Stimulated activated CD4-positive, alpha-beta T cell treated with anti-CD3 and anti-CD28 coated beads, Interleukin-1b, Interleukin-23, amount 100 ng/mL, for 24 hours (primary cell): ENCODE measurements at regions not wholly inside any gene's neighbourhood (a gene's known extent, or its start where the extent isn't known, plus 50 kb on each side); places are given as distances from the start of the nearest gene placed in this dataset.

Source experiments
- DNase-seq, 4 experiments: peaks; one replicate each; pipeline ENCODE4 v3.0.0-alpha.2; 2020; ENCODE audit warnings: low read depth in 4 of 4, low spot score in 1 of 4

GRCh38 chr2:16262526-16263178 lies 322.3 kb downstream of the MYCN start:
- no peak for DNase-seq

DNA sequence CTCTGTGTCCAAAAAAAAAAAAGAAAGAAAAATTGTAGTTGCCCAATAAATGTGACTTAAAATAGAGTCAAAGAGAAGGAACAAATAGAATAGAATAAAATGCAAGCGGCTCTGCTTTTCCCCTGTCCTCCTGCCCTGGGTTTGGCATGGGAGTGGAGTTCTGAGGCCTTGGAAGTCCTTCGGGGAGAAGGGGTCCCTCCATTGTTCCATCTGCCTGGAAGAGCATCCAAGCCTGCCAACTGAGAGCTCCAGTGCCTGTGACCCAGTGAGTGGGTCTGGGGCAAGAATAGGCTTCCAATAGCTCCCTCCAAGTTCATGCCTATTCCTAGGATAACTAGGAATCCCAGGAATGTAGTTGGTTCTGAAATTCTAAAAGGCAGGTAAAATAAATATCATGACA lies 321.4 kb downstream of the MYCN start:
- DNase-seq: no peak

DNA sequence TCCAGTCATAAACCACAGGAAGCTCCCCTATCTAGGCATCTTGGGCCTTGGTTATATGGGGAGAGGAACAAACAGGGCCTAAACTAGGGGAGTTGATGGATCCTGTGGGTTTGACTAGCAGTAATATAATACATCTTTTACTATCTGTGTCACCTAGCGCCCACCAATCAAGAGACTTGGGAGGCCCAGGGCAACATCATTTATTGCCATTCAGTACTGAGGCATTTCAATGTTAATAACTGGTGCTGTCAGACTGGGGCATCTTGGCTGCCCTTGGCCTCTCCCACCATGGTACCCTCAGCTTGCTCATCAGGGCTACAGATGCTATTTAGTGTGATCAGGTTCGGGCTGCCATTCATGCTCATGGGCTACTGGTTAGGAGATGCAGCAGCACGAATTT lies 320.7 kb downstream of the MYCN start:
- DNase-seq: no peak

GRCh38 chr2:16260041-16260830 lies 319.9 kb downstream of the MYCN start:
- no peak for DNase-seq

GRCh38 chr2:16259010-16259409 lies 318.7 kb downstream of the MYCN start:
- no peak for DNase-seq

DNA sequence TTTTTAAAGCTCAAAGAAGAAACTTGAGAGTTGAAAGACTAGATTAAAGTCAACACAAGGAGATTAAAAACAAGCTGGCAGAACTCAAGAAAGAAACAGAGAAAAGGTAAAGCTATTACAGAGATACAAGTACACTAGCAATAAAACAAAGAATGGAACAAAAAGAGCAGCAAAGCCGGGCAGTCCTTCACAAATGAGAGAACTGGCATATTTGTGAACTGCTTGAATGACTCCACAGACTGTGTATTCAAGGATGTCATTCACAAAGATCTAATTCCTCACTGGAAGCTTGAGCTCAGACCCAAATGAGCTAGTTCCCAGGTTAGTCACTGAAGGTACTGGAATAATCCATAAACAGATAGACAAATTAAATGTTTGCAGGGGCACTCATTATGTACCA lies 318.0 kb downstream of the MYCN start:
- DNase-seq: no peak

DNA sequence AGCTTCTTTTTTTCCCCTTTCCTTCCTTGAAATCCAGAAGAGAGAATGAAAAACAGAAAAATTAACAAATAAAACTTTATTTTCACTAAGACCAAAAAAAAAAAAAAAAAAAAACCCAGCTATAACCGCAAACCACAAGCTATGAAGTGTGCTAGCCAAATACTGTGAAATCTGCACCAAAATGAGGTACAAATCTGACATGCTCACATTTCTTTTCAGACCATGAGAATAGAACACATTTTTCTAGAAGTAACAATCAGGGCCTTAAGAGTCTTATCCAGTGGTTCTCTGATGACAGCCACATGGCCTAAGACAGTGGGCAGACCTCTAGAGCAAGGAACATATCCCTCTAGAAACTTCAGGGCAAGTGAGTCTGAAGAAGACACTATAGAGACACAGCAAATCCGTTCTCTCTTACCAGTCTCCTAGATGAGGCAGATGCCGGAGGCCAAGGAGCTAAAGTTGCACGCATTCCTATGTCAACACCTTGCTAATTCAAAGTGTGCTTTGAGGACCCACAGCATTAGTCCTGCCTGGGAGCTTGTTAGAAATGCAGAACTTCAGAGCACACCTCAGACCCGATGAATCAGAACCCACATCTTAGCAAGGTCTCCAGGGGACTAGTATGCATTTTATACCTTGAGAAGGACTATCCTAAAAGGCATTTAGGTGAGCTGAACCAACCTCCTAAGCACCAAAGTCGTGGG lies 317.1 kb downstream of the MYCN start:
- no peak for DNase-seq

GRCh38 chr2:16256601-16257321 lies 316.4 kb downstream of the MYCN start:
- DNase-seq: no peak

DNA sequence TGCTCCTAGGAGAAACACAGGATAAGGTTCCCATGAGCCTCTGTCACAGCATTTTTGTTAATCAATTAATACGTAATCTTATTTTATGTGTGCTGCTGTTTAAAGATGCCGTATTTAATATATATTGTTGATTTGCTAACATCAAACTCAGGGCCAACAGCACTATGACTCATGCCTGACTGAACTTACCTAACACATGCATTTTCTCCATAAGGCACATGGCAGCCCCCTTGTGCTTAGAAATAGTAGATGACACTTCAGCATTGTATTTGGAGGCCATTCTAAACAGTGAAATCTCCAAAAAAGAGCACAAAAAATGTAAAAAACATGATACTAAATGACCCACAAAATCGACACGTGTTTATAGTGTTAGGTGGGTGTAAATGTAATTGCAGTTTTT lies 314.8 kb downstream of the MYCN start:
- DNase-seq: no peak

- DNase-seq: no peak
Measured at GRCh38 chr2:16254356-16254965, 314.1 kb downstream of the MYCN start.

- DNase-seq: no peak
Measured at GRCh38 chr2:16253291-16253690, 312.9 kb downstream of the MYCN start.

GRCh38 chr2:16252891-16253290 lies 312.5 kb downstream of the MYCN start:
- no peak for DNase-seq

GRCh38 chr2:16252251-16252650 lies 311.9 kb downstream of the MYCN start:
- no peak for DNase-seq

- no peak for DNase-seq
Measured at GRCh38 chr2:16251511-16252225, 311.3 kb downstream of the MYCN start.

DNA sequence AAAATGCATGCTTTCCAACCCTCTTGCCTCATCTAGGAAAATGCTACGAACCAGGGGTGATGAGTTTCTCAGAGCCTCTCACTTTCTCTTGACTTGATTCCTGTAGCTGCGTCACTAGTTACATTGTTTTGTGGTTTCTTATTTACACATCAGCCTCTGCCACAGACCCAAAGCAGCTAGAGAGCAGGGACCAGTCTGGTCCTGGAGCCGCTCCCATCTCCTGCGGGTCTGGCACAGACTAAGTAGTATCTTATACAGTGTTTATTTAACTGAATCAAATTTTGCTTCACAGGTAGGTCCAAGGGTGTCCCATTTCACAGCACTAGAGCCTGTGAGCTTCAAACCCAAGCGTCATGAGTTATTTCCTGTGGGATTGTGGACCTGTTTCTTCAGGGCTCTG lies 310.5 kb downstream of the MYCN start:
- no peak for DNase-seq

GRCh38 chr2:16250466-16250865 lies 310.1 kb downstream of the MYCN start:
- DNase-seq: no peak

- DNase-seq: no peak
Measured at GRCh38 chr2:16250056-16250425, 309.7 kb downstream of the MYCN start.

DNA sequence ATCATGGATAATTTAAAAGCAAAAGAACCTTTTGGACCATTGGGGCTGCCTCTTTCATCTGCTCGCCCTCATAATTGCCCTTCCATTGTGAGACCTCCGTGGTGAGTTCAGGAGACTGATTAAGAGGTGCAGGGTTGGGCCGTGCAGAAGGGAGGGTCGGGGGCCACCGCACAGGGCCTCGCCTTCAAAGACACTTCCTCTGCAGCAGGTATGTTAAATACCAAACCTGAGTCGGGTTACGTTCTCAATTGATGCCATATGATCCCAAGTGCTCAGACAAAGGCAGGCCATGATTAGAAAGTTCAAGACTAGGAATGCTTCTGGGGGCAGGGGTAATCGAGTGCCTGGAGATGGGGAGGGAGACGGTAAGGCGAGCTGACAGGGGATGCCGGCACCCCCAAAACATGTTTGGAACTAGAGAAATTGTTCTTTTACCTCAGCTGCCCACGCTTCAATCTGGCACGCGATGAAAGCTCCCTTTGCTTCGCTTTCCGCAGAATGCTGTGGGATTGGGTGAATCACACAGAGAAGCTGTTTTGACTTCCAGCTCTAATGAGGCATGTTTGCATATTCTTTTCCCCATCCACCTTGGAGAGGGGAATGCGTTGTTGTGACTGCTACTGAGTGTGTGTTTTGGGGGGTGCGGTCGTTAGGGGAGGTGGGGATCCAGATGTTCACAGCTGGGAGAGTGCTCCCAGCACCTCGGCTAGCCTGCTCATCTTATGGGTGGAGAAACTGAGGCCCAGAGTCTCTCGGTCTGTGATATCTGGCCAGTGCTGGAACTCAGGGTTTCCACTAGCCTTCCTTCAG lies 309.1 kb downstream of the MYCN start:
- DNase-seq: no peak

- no peak for DNase-seq
Measured at GRCh38 chr2:16248571-16249105, 308.3 kb downstream of the MYCN start.
